ENCODE measurements at regions not wholly inside any gene's neighbourhood (a gene's known extent, or its start where the extent isn't known, plus 50 kb on each side); places are given as distances from the start of the nearest gene placed in this dataset.

GRCh38 chr2:57296795-57297517, 749.6 kb upstream of the VRK2 start:
- DNase-seq (ENCODE audit: low spot score), result no peak

- no peak for DNase-seq (ENCODE audit: low spot score)
Observed at GRCh38 chr2:57313678-57314077, 732.9 kb upstream of the VRK2 start.

- DNase-seq (ENCODE audit: low spot score), result no peak
Observed at GRCh38 chr2:57314682-57315081, 731.9 kb upstream of the VRK2 start.

- no peak for DNase-seq (ENCODE audit: low spot score)
Observed at GRCh38 chr2:57330447-57330846, 716.2 kb upstream of the VRK2 start.

GRCh38 chr2:57333221-57333620, 713.4 kb upstream of the VRK2 start:
- DNase-seq (ENCODE audit: low spot score), result no peak

- no peak for DNase-seq (ENCODE audit: low spot score)
Observed at GRCh38 chr2:57343391-57344006, 703.1 kb upstream of the VRK2 start.

GRCh38 chr2:57368190-57368589, 678.4 kb upstream of the VRK2 start:
- no peak for DNase-seq (ENCODE audit: low spot score)

GRCh38 chr2:57370882-57371585, 675.6 kb upstream of the VRK2 start:
- no peak for DNase-seq (ENCODE audit: low spot score)

- DNase-seq (ENCODE audit: low spot score), result no peak
Observed at GRCh38 chr2:57372237-57372984, 674.2 kb upstream of the VRK2 start.

- no peak for DNase-seq (ENCODE audit: low spot score)
Observed at GRCh38 chr2:57373530-57373929, 673.1 kb upstream of the VRK2 start.

GRCh38 chr2:57376985-57377384, 669.6 kb upstream of the VRK2 start:
- DNase-seq (ENCODE audit: low spot score), result no peak

GRCh38 chr2:57386305-57386704, 660.3 kb upstream of the VRK2 start:
- no peak for DNase-seq (ENCODE audit: low spot score)

- DNase-seq (ENCODE audit: low spot score), result no peak
Observed at GRCh38 chr2:57396355-57397098, 650.1 kb upstream of the VRK2 start.

- DNase-seq (ENCODE audit: low spot score), result no peak
Observed at GRCh38 chr2:57397550-57398360, 648.9 kb upstream of the VRK2 start.

- DNase-seq (ENCODE audit: low spot score), result no peak
Observed at GRCh38 chr2:57399057-57399456, 647.5 kb upstream of the VRK2 start.

- no peak for DNase-seq (ENCODE audit: low spot score)
Observed at GRCh38 chr2:57402096-57402495, 644.5 kb upstream of the VRK2 start.

- DNase-seq (ENCODE audit: low spot score), result no peak
Observed at GRCh38 chr2:57402755-57403154, 643.9 kb upstream of the VRK2 start.

GRCh38 chr2:57407772-57408201, 638.8 kb upstream of the VRK2 start:
- DNase-seq (ENCODE audit: low spot score), result no peak

- no peak for DNase-seq (ENCODE audit: low spot score)
Observed at GRCh38 chr2:57408587-57408986, 638.0 kb upstream of the VRK2 start.

GRCh38 chr2:57417007-57417406, 629.6 kb upstream of the VRK2 start:
- no peak for DNase-seq (ENCODE audit: low spot score)
